Loucy (cell line): ENCODE measurements at regions not wholly inside any gene's neighbourhood (a gene's known extent, or its start where the extent isn't known, plus 50 kb on each side); places are given as distances from the start of the nearest gene placed in this dataset.

Experiments used
- H2AFZ ChIP-seq: fragments of 200-600 bp; sonication (generic); 2 replicates; pipeline ENCODE4 v1.6.0; 2016; ENCODE audit warnings: antibody characterized with exemption, mild to moderate bottlenecking, low read length, moderate library complexity
- H3F3A ChIP-seq: fragments of 200-600 bp; 2 replicates; pipeline ENCODE4 v1.6.0; 2016; ENCODE audit warnings: antibody characterized with exemption, low read depth, mild to moderate bottlenecking
- H3K27me3 ChIP-seq: fragments of 200-600 bp; sonication (generic); 2 replicates; pipeline ENCODE4 v1.6.1; 2014; ENCODE audit warnings: low read length, mild to moderate bottlenecking; ENCODE audit not compliant: insufficient read depth, poor library complexity, severe bottlenecking
- H3K36me3 ChIP-seq: fragments of 200-600 bp; sonication (generic); 2 replicates; pipeline ENCODE4 v1.6.1; 2016; ENCODE audit warnings: low read length; ENCODE audit not compliant: insufficient read depth
- H3K4me1 ChIP-seq: fragments of 200-600 bp; sonication (generic); 2 replicates; pipeline ENCODE4 v1.5.1; 2014; ENCODE audit warnings: low read length, mild to moderate bottlenecking; ENCODE audit not compliant: insufficient read depth, poor library complexity, severe bottlenecking
- H3K4me2 ChIP-seq: fragments of 200-600 bp; sonication (generic); 2 replicates; pipeline ENCODE4 v1.6.0; 2014; ENCODE audit warnings: antibody characterized with exemption, low read length, low read depth, mild to moderate bottlenecking; ENCODE audit not compliant: poor library complexity, severe bottlenecking
- H3K4me3 ChIP-seq: fragments of 200-600 bp; sonication (generic); 2 replicates; pipeline ENCODE4 v1.5.1; 2014; ENCODE audit warnings: low read length, mild to moderate bottlenecking, mixed read lengths; ENCODE audit not compliant: poor library complexity, severe bottlenecking
- H3K79me2 ChIP-seq: fragments of 200-600 bp; sonication (generic); 2 replicates; pipeline ENCODE4 v1.6.1; 2014; ENCODE audit warnings: low read length; ENCODE audit not compliant: insufficient read depth
- H3K9ac ChIP-seq: fragments of 200-600 bp; sonication (generic); 2 replicates; pipeline ENCODE4 v1.6.0; 2014; ENCODE audit warnings: mild to moderate bottlenecking, low read depth, low read length, moderate library complexity; ENCODE audit not compliant: poor library complexity, severe bottlenecking
- H3K9me2 ChIP-seq: fragments of 200-600 bp; sonication (generic); replicated peaks from 2 replicates; pipeline ENCODE4 v1.6.1; 2016; ENCODE audit warnings: low read depth, low read length, mixed read lengths
- H3K9me3 ChIP-seq: fragments of 200-600 bp; sonication (generic); 2 replicates; pipeline ENCODE4 v1.6.1; 2014; ENCODE audit warnings: mild to moderate bottlenecking, antibody characterized with exemption, low read length, low read depth; ENCODE audit not compliant: insufficient read depth
- H4K20me1 ChIP-seq: fragments of 200-600 bp; sonication (generic); 2 replicates; pipeline ENCODE4 v1.6.0; 2014; ENCODE audit warnings: antibody characterized with exemption, low read length, mild to moderate bottlenecking; ENCODE audit not compliant: insufficient read depth, poor library complexity, severe bottlenecking
- CTCF ChIP-seq: fragments of 200-600 bp; sonication (generic); conservative IDR thresholded peaks from 2 replicates; pipeline ENCODE4 v1.5.1; 2014; ENCODE audit warnings: mild to moderate bottlenecking, antibody characterized with exemption, low read length
- EZH2phosphoT487 ChIP-seq: fragments of 200-600 bp; IDR thresholded peaks from 2 replicates; pipeline ENCODE4 v1.6.1; 2018; ENCODE audit warnings: antibody characterized with exemption, mild to moderate bottlenecking, moderate library complexity, borderline replicate concordance

GRCh38 chr10:8454357-8454756, 399.9 kb downstream of the GATA3 start:
- no peak overlapping the region for H3K9ac ChIP-seq
- no peak for TF ChIP-seq EZH2phosphoT487
- no peak for TF ChIP-seq CTCF
- H3K79me2 ChIP-seq = no peaks in the 10 kb centered on the region
- H3K4me1 ChIP-seq = peaks cover 33% of the 10 kb centered on the region
- no peaks in the 10 kb centered on the region for H3K9me2 ChIP-seq
- no peaks in the 10 kb centered on the region for H4K20me1 ChIP-seq
- no peaks in the 10 kb centered on the region; the same call in 1 of the 2 replicates for H3K9me3 ChIP-seq
- H3F3A ChIP-seq = 0 out of 2 replicates have a peak, but pooled peaks cover 4% of the 10 kb centered on the region
- no peaks in the 10 kb centered on the region for H3K27me3 ChIP-seq
- no peaks in the 10 kb centered on the region for H3K36me3 ChIP-seq
- H3K4me3 ChIP-seq = no peak overlapping the region
- H2AFZ ChIP-seq = 0 out of 2 replicates have a peak overlapping the region, but pooled peaks have one; percentile 6
- no peak overlapping the region for H3K4me2 ChIP-seq

GRCh38 chr10:8455181-8455580, 400.7 kb downstream of the GATA3 start:
- Histone ChIP-seq H3K36me3 (no peaks in the 10 kb centered on the region), H3K4me1 (peaks cover 28% of the 10 kb centered on the region), H4K20me1 (no peaks in the 10 kb centered on the region), H3K27me3 (no peaks in the 10 kb centered on the region), H3F3A (0 out of 2 replicates have a peak, but pooled peaks cover 4% of the 10 kb centered on the region), H3K9ac (no peak overlapping the region), H3K79me2 (no peaks in the 10 kb centered on the region), H3K9me2 (no peaks in the 10 kb centered on the region), H3K4me2 (peak overlapping the region; percentile 29), H3K9me3 (no peaks in the 10 kb centered on the region; the same call in 1 of the 2 replicates), H3K4me3 (no peak overlapping the region), H2AFZ (peak overlapping the region; percentile 63; the same call in 1 of the 2 replicates)
- TF ChIP-seq CTCF = no peak
- no peak for TF ChIP-seq EZH2phosphoT487

- Histone ChIP-seq H3K9me3 (no peaks in the 10 kb centered on the region; the same call in 1 of the 2 replicates), H3K9ac (no peak overlapping the region), H3F3A (0 out of 2 replicates have a peak, but pooled peaks cover 4% of the 10 kb centered on the region), H4K20me1 (no peaks in the 10 kb centered on the region), H3K4me1 (peaks cover 23% of the 10 kb centered on the region), H3K4me3 (no peak overlapping the region), H3K9me2 (no peaks in the 10 kb centered on the region), H2AFZ (no peak overlapping the region), H3K79me2 (no peaks in the 10 kb centered on the region), H3K36me3 (no peaks in the 10 kb centered on the region), H3K4me2 (no peak overlapping the region), H3K27me3 (no peaks in the 10 kb centered on the region)
- TF ChIP-seq CTCF (no peak), EZH2phosphoT487 (no peak)
Measured at GRCh38 chr10:8456386-8456785, 401.9 kb downstream of the GATA3 start.
